HG02885 (cell line): ENCODE measurements at regions not wholly inside any gene's neighbourhood (a gene's known extent, or its start where the extent isn't known, plus 50 kb on each side); places are given as distances from the start of the nearest gene placed in this dataset.
"Not testable (repeated sequence)": the region's sequence is repeated elsewhere in the genome, so short reads cannot be mapped to it uniquely, and the experiment has no call there.

Source experiments
- ATAC-seq: cut with Tn5 transposase; IDR thresholded peaks from one replicate; pipeline ENCODE4 v1.9.1; 2021; ENCODE audit warnings: mild to moderate bottlenecking; ENCODE audit not compliant: unreplicated experiment, poor library complexity

GRCh38 chr3:187849016-187849654 lies 103.9 kb upstream of the BCL6 start:
- no peak for ATAC-seq

- ATAC-seq = no peak
These were observed 105.1 kb upstream of the BCL6 start for GRCh38 chr3:187850258-187850921.

GRCh38 chr3:187852842-187853730 lies 107.8 kb upstream of the BCL6 start:
- no peak for ATAC-seq

- no peak for ATAC-seq
These were observed 109.9 kb upstream of the BCL6 start for GRCh38 chr3:187855131-187855530.

GRCh38 chr3:187856555-187856954 lies 111.3 kb upstream of the BCL6 start:
- ATAC-seq = no peak

GRCh38 chr3:187858041-187858440 lies 112.8 kb upstream of the BCL6 start:
- ATAC-seq = no peak

GRCh38 chr3:187858711-187859110 lies 113.4 kb upstream of the BCL6 start:
- no peak for ATAC-seq

- ATAC-seq = not testable (repeated sequence)
These were observed 117.5 kb upstream of the BCL6 start for GRCh38 chr3:187862701-187863277.

- no peak for ATAC-seq
These were observed 125.3 kb upstream of the BCL6 start for GRCh38 chr3:187870360-187871203.

- no peak for ATAC-seq
These were observed 125.9 kb upstream of the BCL6 start for GRCh38 chr3:187871204-187871591.

- no peak for ATAC-seq
These were observed 126.6 kb upstream of the BCL6 start for GRCh38 chr3:187871848-187872247.

GRCh38 chr3:187873843-187874242 lies 128.6 kb upstream of the BCL6 start:
- ATAC-seq = no peak

- ATAC-seq = no peak
These were observed 130.6 kb upstream of the BCL6 start for GRCh38 chr3:187875863-187876262.

GRCh38 chr3:187878772-187879518 lies 133.7 kb upstream of the BCL6 start:
- ATAC-seq = no peak

GRCh38 chr3:187880441-187880840 lies 135.2 kb upstream of the BCL6 start:
- ATAC-seq = no peak

- ATAC-seq = no peak
These were observed 135.6 kb upstream of the BCL6 start for GRCh38 chr3:187880851-187881250.

GRCh38 chr3:187888701-187889100 lies 143.4 kb upstream of the BCL6 start:
- no peak for ATAC-seq

GRCh38 chr3:187889106-187889505 lies 143.8 kb upstream of the BCL6 start:
- no peak for ATAC-seq
